ENCODE measurements at regions not wholly inside any gene's neighbourhood (a gene's known extent, or its start where the extent isn't known, plus 50 kb on each side); places are given as distances from the start of the nearest gene placed in this dataset.
"Not testable (repeated sequence)": the region's sequence is repeated elsewhere in the genome, so short reads cannot be mapped to it uniquely, and the experiment has no call there.

- not testable (repeated sequence) for TF ChIP-seq CTCF (conservative IDR thresholded peaks at IDR 0.05; ENCODE audit: low read depth, low read length); EZH2 (IDR thresholded peaks at IDR 0.05; ENCODE audit: low read length, unreplicated experiment)
Measured at GRCh38 chr2:111420074-111420473, 299.4 kb downstream of the BCL2L11 start.

Measured in PC-3 (cell line).